H1 (cell line): ENCODE measurements at regions not wholly inside any gene's neighbourhood (a gene's known extent, or its start where the extent isn't known, plus 50 kb on each side); places are given as distances from the start of the nearest gene placed in this dataset.

ENCODE experiments used
- CTCF ChIA-PET: fragments of 300-600 bp; sonication (Branson Sonifier 250); formaldehyde crosslinking; loops from one replicate; lab custom pipeline; 2021; ENCODE audit not compliant: partially characterized antibody; lab: Charles Lee
- POLR2A ChIA-PET: fragments of 300-600 bp; sonication (Branson Sonifier 250); formaldehyde crosslinking; loops from one replicate; lab custom pipeline; 2021; ENCODE audit warnings: inconsistent platforms; ENCODE audit not compliant: partially characterized antibody; lab: Charles Lee
- DNase-seq, 2 experiments: peaks; one replicate each; pipeline versions ENCODE4 v3.0.0 to v3.0.0-alpha.2; 2010 to 2022; ENCODE audit warnings: low spot score in 2 of 2, low read depth in 1 of 2, mixed read lengths in 1 of 2
- FAIRE-seq: peaks from 2 replicates; lab custom pipeline; 2011; peaks lifted over from hg19 to GRCh38; lab: Jason Lieb, UNC
- H2AFZ ChIP-seq: 2 replicates; pipeline ENCODE4 v1.8.1; 2012; ENCODE audit warnings: low read length, inconsistent platforms
- H2AK5ac ChIP-seq: 2 replicates; pipeline ENCODE4 v1.6.1; 2013; ENCODE audit warnings: low read depth, low read length
- H2BK120ac ChIP-seq: replicated peaks from 2 replicates; pipeline ENCODE3; 2013; ENCODE audit warnings: low read depth, low read length, inconsistent platforms
- H2BK12ac ChIP-seq: 2 replicates; pipeline ENCODE4 v1.6.1; 2013; ENCODE audit warnings: low read depth, low read length
- H2BK15ac ChIP-seq: 2 replicates; pipeline ENCODE4 v1.6.1; 2013; ENCODE audit warnings: low read length
- H2BK20ac ChIP-seq: 2 replicates; pipeline ENCODE4 v1.6.1; 2013; ENCODE audit warnings: low read length
- H2BK5ac ChIP-seq: 2 replicates; pipeline ENCODE4 v1.6.1; 2013; ENCODE audit warnings: low read depth, low read length
- H3K14ac ChIP-seq: 2 replicates; pipeline ENCODE4 v1.6.1; 2013; ENCODE audit warnings: inconsistent platforms; ENCODE audit not compliant: insufficient read length
- H3K18ac ChIP-seq: 2 replicates; pipeline ENCODE4 v1.6.1; 2013; ENCODE audit warnings: low read length; ENCODE audit errors: extremely low read depth
- H3K23ac ChIP-seq: 2 replicates; pipeline ENCODE4 v1.6.1; 2013; ENCODE audit warnings: inconsistent platforms; ENCODE audit not compliant: insufficient read length
- H3K23me2 ChIP-seq: 2 replicates; pipeline ENCODE4 v1.6.1; 2013; ENCODE audit warnings: low read depth, low read length
- H3K27ac ChIP-seq: 2 replicates; pipeline ENCODE4 v1.6.1; 2011; ENCODE audit warnings: low read depth, low read length, inconsistent platforms
- H3K27me3 ChIP-seq, 4 experiments: replicated peaks in 1 of 4; 1 replicate in 1 of 4; 2 replicates in 3 of 4; pipeline versions ENCODE4 v1.6.1 to v1.8.1; 2011 to 2013; ENCODE audit warnings: low read length in 3 of 4, mild to moderate bottlenecking in 3 of 4, inconsistent platforms in 2 of 4, mixed read lengths in 2 of 4, moderate library complexity in 1 of 4; ENCODE audit not compliant: control insufficient read depth in 3 of 4, insufficient read depth in 3 of 4; ENCODE audit errors: extremely low read depth in 1 of 4
- H3K36me3 ChIP-seq, 4 experiments: 2 replicates each; pipeline versions ENCODE4 v1.6.1 to v1.8.1; 2011 to 2013; ENCODE audit warnings: mild to moderate bottlenecking in 4 of 4, low read length in 3 of 4, moderate library complexity in 2 of 4, control low read depth in 1 of 4, inconsistent platforms in 1 of 4; ENCODE audit not compliant: insufficient read depth in 4 of 4, control insufficient read depth in 2 of 4
- H3K4ac ChIP-seq: replicated peaks from 2 replicates; pipeline ENCODE3; 2013; ENCODE audit warnings: low read length, low read depth, mixed read lengths, inconsistent platforms; ENCODE audit not compliant: insufficient read length
- H3K4me1 ChIP-seq, 4 experiments: replicated peaks in 1 of 4; 1 replicate in 1 of 4; 2 replicates in 3 of 4; pipeline versions ENCODE4 v1.6.1 to v1.8.1; 2011 to 2013; ENCODE audit warnings: low read length in 3 of 4, inconsistent platforms in 2 of 4, mixed read lengths in 1 of 4; ENCODE audit not compliant: insufficient read depth in 4 of 4, control insufficient read depth in 3 of 4
- H3K4me2 ChIP-seq, 2 experiments: 2 replicates each; pipeline versions ENCODE4 v1.6.1 to v1.8.1; 2011 to 2013; ENCODE audit warnings: low read depth in 2 of 2, low read length in 2 of 2, control low read depth in 1 of 2, inconsistent platforms in 1 of 2, mild to moderate bottlenecking in 1 of 2; ENCODE audit not compliant: insufficient read depth in 1 of 2
- H3K4me3 ChIP-seq, 4 experiments: fragments of 200-600, 300-600 bp in 1 of 4; sonication (generic), shearing (Covaris generic), sonication (Bioruptor Twin) in 1 of 4; 2 replicates each; pipeline versions ENCODE4 v1.5.1 to v1.8.1; 2011 to 2016; ENCODE audit warnings: low read length in 4 of 4, low read depth in 3 of 4, control low read depth in 2 of 4, inconsistent platforms in 2 of 4, mild to moderate bottlenecking in 2 of 4, mixed read lengths in 1 of 4, moderate library complexity in 1 of 4; ENCODE audit not compliant: insufficient read depth in 2 of 4; ENCODE audit errors: extremely low read depth in 1 of 4
- H3K56ac ChIP-seq: replicated peaks from 2 replicates; pipeline ENCODE3; 2013; ENCODE audit warnings: low read depth, mild to moderate bottlenecking, mixed read lengths, low read length, inconsistent platforms; ENCODE audit not compliant: insufficient read length
- H3K79me1 ChIP-seq: 2 replicates; pipeline ENCODE4 v1.6.1; 2013; ENCODE audit warnings: low read depth, low read length, control low read depth
- H3K79me2 ChIP-seq, 2 experiments: 2 replicates each; pipeline versions ENCODE4 v1.6.1 to v1.8.1; 2012 to 2013; ENCODE audit warnings: low read length in 2 of 2, mild to moderate bottlenecking in 2 of 2, inconsistent platforms in 1 of 2; ENCODE audit not compliant: insufficient read depth in 2 of 2, control insufficient read depth in 1 of 2
- H3K9ac ChIP-seq, 4 experiments: replicated peaks in 1 of 4; 1 replicate in 1 of 4; 2 replicates in 3 of 4; pipeline versions ENCODE4 v1.6.1 to v1.8.1; 2011 to 2013; ENCODE audit warnings: low read depth in 3 of 4, low read length in 3 of 4, control low read depth in 2 of 4, mild to moderate bottlenecking in 2 of 4, moderate library complexity in 2 of 4, inconsistent platforms in 1 of 4; ENCODE audit errors: extremely low read depth in 1 of 4
- H3K9me3 ChIP-seq, 2 experiments: 2 replicates each; pipeline versions ENCODE4 v1.6.1 to v1.8.1; 2012 to 2013; ENCODE audit warnings: mild to moderate bottlenecking in 2 of 2, moderate library complexity in 2 of 2, control low read depth in 1 of 2, inconsistent platforms in 1 of 2, low read depth in 1 of 2, low read length in 1 of 2, mixed read lengths in 1 of 2; ENCODE audit not compliant: insufficient read depth in 2 of 2
- H4K20me1 ChIP-seq, 2 experiments: replicated peaks in 1 of 2; 2 replicates each; pipeline versions ENCODE3 to v1.8.1; 2011 to 2013; ENCODE audit warnings: inconsistent platforms in 2 of 2, low read length in 2 of 2, mild to moderate bottlenecking in 1 of 2; ENCODE audit not compliant: insufficient read depth in 2 of 2, control insufficient read depth in 1 of 2
- H4K5ac ChIP-seq: 2 replicates; pipeline ENCODE4 v1.6.1; 2013; ENCODE audit warnings: low read length, low read depth, mixed read lengths, inconsistent platforms; ENCODE audit not compliant: insufficient read length
- H4K8ac ChIP-seq: 2 replicates; pipeline ENCODE4 v1.8.0; 2013; ENCODE audit warnings: mild to moderate bottlenecking, moderate library complexity, low read length, inconsistent platforms; ENCODE audit not compliant: insufficient read depth; ENCODE audit errors: extremely low read depth
- H4K91ac ChIP-seq: replicated peaks from 2 replicates; pipeline ENCODE3; 2013; ENCODE audit warnings: low read length, mixed read lengths, inconsistent platforms; ENCODE audit not compliant: insufficient read length
- ASH2L ChIP-seq: fragments of 200-600, 300-600 bp; sonication (generic); IDR thresholded peaks from one replicate; pipeline ENCODE4 v1.7.1; 2017; ENCODE audit warnings: low read length
- BCL11A ChIP-seq, 2 experiments: IDR thresholded peaks; one replicate each; pipeline ENCODE4 v1.6.1; 2011; ENCODE audit warnings: low read depth in 2 of 2, low read length in 2 of 2, mild to moderate bottlenecking in 2 of 2
- CTBP2 ChIP-seq: IDR thresholded peaks from 2 replicates; pipeline ENCODE4 v1.7.0; 2011; ENCODE audit warnings: borderline replicate concordance, mild to moderate bottlenecking, moderate library complexity, mixed read lengths, low read length; ENCODE audit not compliant: insufficient read depth, insufficient read length
- CTCF ChIP-seq, 3 experiments: IDR thresholded peaks; 1 replicate in 2 of 3; 2 replicates in 1 of 3; pipeline versions ENCODE4 v1.5.1 to v1.6.1; 2011; ENCODE audit warnings: low read length in 3 of 3, mild to moderate bottlenecking in 3 of 3, inconsistent platforms in 2 of 3, low read depth in 1 of 3, moderate library complexity in 1 of 3; ENCODE audit not compliant: insufficient read depth in 1 of 3; ENCODE audit errors: control extremely low read depth in 1 of 3
- HDAC6 ChIP-seq: IDR thresholded peaks from one replicate; pipeline ENCODE4 v1.7.1; 2012; ENCODE audit warnings: low read depth, mild to moderate bottlenecking, inconsistent platforms, low read length, moderate library complexity
- KDM5A ChIP-seq: fragments of 200-600 bp; IDR thresholded peaks from 2 replicates; pipeline ENCODE4 v1.7.1; 2012; ENCODE audit warnings: mild to moderate bottlenecking, low read length, inconsistent platforms, mixed read lengths
- MAFK ChIP-seq: IDR thresholded peaks from 2 replicates; pipeline ENCODE4 v1.6.1; 2012; ENCODE audit warnings: low read depth, mild to moderate bottlenecking, improper control_type of control experiment, low read length
- PHF8 ChIP-seq: fragments of 200-600 bp; sonication (generic); conservative IDR thresholded peaks from 2 replicates; pipeline ENCODE4 v1.7.1; 2012; ENCODE audit warnings: low read depth, mild to moderate bottlenecking, inconsistent platforms, low read length, moderate library complexity
- POU5F1 ChIP-seq: IDR thresholded peaks from 2 replicates; pipeline ENCODE4 v1.6.1; 2011; ENCODE audit warnings: low read depth, mild to moderate bottlenecking, low read length, moderate library complexity
- RXRA ChIP-seq: IDR thresholded peaks from 2 replicates; pipeline ENCODE4 v1.6.1; 2011; ENCODE audit warnings: low read depth, mild to moderate bottlenecking, low read length, moderate library complexity; ENCODE audit not compliant: insufficient read depth
- SP4 ChIP-seq: IDR thresholded peaks from 2 replicates; pipeline ENCODE4 v1.6.1; 2012; ENCODE audit warnings: low read length, inconsistent platforms

GRCh38 chr12:86770871-86771270 is 514.7 kb upstream of the MGAT4C start:
- no peaks in the 10 kb centered on the region for H3K27me3 ChIP-seq
- ChIA-PET CTCF (no interaction called here), POLR2A (no interaction called here)
- no peak overlapping the region for H2BK120ac ChIP-seq
- FAIRE-seq (no peak), DNase-seq (no peak)
- H2BK12ac ChIP-seq: no peak overlapping the region
- no peak overlapping the region for H4K91ac ChIP-seq
- no peaks in the 10 kb centered on the region for H3K79me2 ChIP-seq
- H3K4me3 ChIP-seq: no peak overlapping the region
- H2BK5ac ChIP-seq: no peak overlapping the region
- no peak overlapping the region for H3K56ac ChIP-seq
- H2AFZ ChIP-seq: no peak overlapping the region
- no peak overlapping the region for H3K9ac ChIP-seq
- H4K20me1 ChIP-seq: no peaks in the 10 kb centered on the region
- no peak overlapping the region for H3K4me2 ChIP-seq
- H3K23me2 ChIP-seq: no peaks in the 10 kb centered on the region; the same call in 1 of the 2 replicates
- no peak overlapping the region for H3K27ac ChIP-seq
- no peak overlapping the region for H3K14ac ChIP-seq
- H3K4ac ChIP-seq: no peak overlapping the region
- H3K79me1 ChIP-seq: no peaks in the 10 kb centered on the region
- H3K23ac ChIP-seq: no peak overlapping the region
- H2AK5ac ChIP-seq: no peak overlapping the region
- no peak overlapping the region for H4K5ac ChIP-seq
- no peak overlapping the region for H2BK20ac ChIP-seq
- no peak overlapping the region for H3K18ac ChIP-seq
- peaks cover 0 to 4% (median 0%) of the 10 kb centered on the region in 4 experiments; a peak in 1 of 7 replicates for H3K4me1 ChIP-seq
- H3K36me3 ChIP-seq: no peaks in the 10 kb centered on the region
- TF ChIP-seq RXRA (no peak), PHF8 (no peak), CTCF (IDR thresholded peaks at IDR 0.05; ENCODE audit: control extremely low read depth in 1 of 3, insufficient read depth in 1 of 3, low read depth in 1 of 3, low read length in 3 of 3) (no peak), HDAC6 (no peak), ASH2L (no peak), KDM5A (no peak), CTBP2 (no peak), POU5F1 (no peak), SP4 (no peak), MAFK (no peak), BCL11A (IDR thresholded peaks at IDR 0.05; ENCODE audit: low read depth in 2 of 2, low read length in 2 of 2) (no peak)
- no peak overlapping the region for H2BK15ac ChIP-seq
- H4K8ac ChIP-seq: no peak overlapping the region
- H3K9me3 ChIP-seq: no peaks in the 10 kb centered on the region
